GM23338 (cell line): ENCODE measurements at regions not wholly inside any gene's neighbourhood (a gene's known extent, or its start where the extent isn't known, plus 50 kb on each side); places are given as distances from the start of the nearest gene placed in this dataset.

ENCODE experiments used
- ATAC-seq: fragments of 200-7000 bp; cut with Tn5 transposase; 3 replicates; pipeline ENCODE4 v1.9.1; 2020
- DNase-seq: peaks from one replicate; pipeline ENCODE4 v3.0.0-alpha.2; 2015; ENCODE audit warnings: low spot score
- H2AFZ ChIP-seq: fragments of 200-600 bp; sonication (generic); 2 replicates; pipeline ENCODE4 v1.8.0; 2016; ENCODE audit warnings: antibody characterized with exemption, mild to moderate bottlenecking, moderate library complexity
- H3F3A ChIP-seq: fragments of 200-600 bp; sonication (generic); replicated peaks from 2 replicates; pipeline ENCODE4 v1.8.0; 2017; ENCODE audit warnings: antibody characterized with exemption, mixed run types, low read depth
- H3K27ac ChIP-seq: fragments of 200-600 bp; sonication (generic); 2 replicates; pipeline ENCODE4 v1.6.1; 2016; ENCODE audit warnings: low read depth
- H3K27me3 ChIP-seq: fragments of 200-600 bp; sonication (generic); 2 replicates; pipeline ENCODE4 v1.8.0; 2016; ENCODE audit warnings: mild to moderate bottlenecking, mixed run types, moderate library complexity; ENCODE audit not compliant: insufficient read depth
- H3K36me3 ChIP-seq: fragments of 200-600 bp; sonication (generic); 2 replicates; pipeline ENCODE4 v1.8.0; 2016; ENCODE audit warnings: mild to moderate bottlenecking; ENCODE audit not compliant: insufficient read depth
- H3K4me1 ChIP-seq: fragments of 200-600 bp; sonication (generic); 2 replicates; pipeline ENCODE4 v1.8.0; 2016; ENCODE audit warnings: mild to moderate bottlenecking, moderate library complexity; ENCODE audit not compliant: insufficient read depth
- H3K4me2 ChIP-seq: fragments of 200-600 bp; sonication (generic); 2 replicates; pipeline ENCODE4 v1.7.1; 2017; ENCODE audit warnings: mixed run types
- H3K4me3 ChIP-seq: fragments of 200-600 bp; sonication (generic); 2 replicates; pipeline ENCODE4 v1.6.1; 2016; ENCODE audit warnings: mixed run types
- H3K79me2 ChIP-seq: fragments of 200-600 bp; sonication (generic); replicated peaks from 2 replicates; pipeline ENCODE4 v1.8.0; 2017; ENCODE audit warnings: mild to moderate bottlenecking; ENCODE audit not compliant: insufficient read depth
- H3K9me2 ChIP-seq: fragments of 200-600 bp; sonication (generic); 2 replicates; pipeline ENCODE4 v1.8.0; 2017; ENCODE audit not compliant: insufficient read depth
- H4K20me1 ChIP-seq: fragments of 200-600 bp; sonication (generic); replicated peaks from 2 replicates; pipeline ENCODE4 v1.8.0; 2017; ENCODE audit warnings: mild to moderate bottlenecking; ENCODE audit not compliant: insufficient read depth
- H3K27ac Mint-ChIP-seq: 2 replicates; pipeline ENCODE4 v1.8.0; 2020; ENCODE audit warnings: inconsistent platforms, mild to moderate bottlenecking, moderate library complexity, mixed read lengths
- H3K27me3 Mint-ChIP-seq: 3 replicates; pipeline ENCODE4 v1.8.0; 2022; ENCODE audit warnings: low read depth, mild to moderate bottlenecking, moderate library complexity, mixed read lengths, inconsistent platforms; ENCODE audit not compliant: insufficient read depth, poor library complexity
- H3K36me3 Mint-ChIP-seq: 3 replicates; pipeline ENCODE4 v1.8.0; 2021; ENCODE audit warnings: low read depth, mild to moderate bottlenecking, inconsistent platforms, moderate library complexity, mixed read lengths
- H3K4me1 Mint-ChIP-seq: 3 replicates; pipeline ENCODE4 v1.8.0; 2020; ENCODE audit warnings: mild to moderate bottlenecking, inconsistent platforms, mixed read lengths
- H3K4me3 Mint-ChIP-seq: 3 replicates; pipeline ENCODE4 v1.8.0; 2021; ENCODE audit warnings: moderate library complexity, mild to moderate bottlenecking, inconsistent platforms, mixed read lengths
- H3K9me3 Mint-ChIP-seq: 3 replicates; pipeline ENCODE4 v1.8.0; 2020; ENCODE audit warnings: moderate library complexity, mild to moderate bottlenecking, inconsistent platforms, mixed read lengths
- CREB1 ChIP-seq: fragments of 250-450 bp; sonication (Bioruptor Pico); IDR thresholded peaks from 2 replicates; pipeline ENCODE4 v1.5.0; 2020; ENCODE audit warnings: low read depth, mild to moderate bottlenecking, moderate library complexity
- CTCF ChIP-seq, 2 experiments: fragments of 200-600 bp in 1 of 2; sonication (generic) in 1 of 2; conservative IDR thresholded peaks; 2 replicates each; pipeline versions ENCODE4 v1.5.1 to v1.6.1; 2016 to 2017; ENCODE audit warnings: antibody characterized with exemption in 2 of 2, low read depth in 2 of 2, mild to moderate bottlenecking in 2 of 2, moderate library complexity in 1 of 2
- EZH2 ChIP-seq: fragments of 200-600 bp; sonication (generic); IDR thresholded peaks from one replicate; pipeline ENCODE4 v1.8.0; 2017; ENCODE audit warnings: antibody characterized with exemption, mild to moderate bottlenecking, low read depth; ENCODE audit not compliant: unreplicated experiment
- EZH2phosphoT487 ChIP-seq: fragments of 200-600 bp; sonication (generic); IDR thresholded peaks from one replicate; pipeline ENCODE4 v1.8.1; 2018; ENCODE audit warnings: antibody characterized with exemption; ENCODE audit not compliant: unreplicated experiment
- JUNB ChIP-seq: IDR thresholded peaks from one replicate; pipeline ENCODE4 v1.6.1; 2016; ENCODE audit warnings: antibody characterized with exemption; ENCODE audit not compliant: unreplicated experiment
- NANOG ChIP-seq: IDR thresholded peaks from 2 replicates; pipeline ENCODE4 v1.6.1; 2016; ENCODE audit warnings: antibody characterized with exemption, borderline replicate concordance
- POLR2AphosphoS5 ChIP-seq: IDR thresholded peaks from 2 replicates; pipeline ENCODE4 v1.6.1; 2016; ENCODE audit warnings: antibody characterized with exemption, low read depth
- STAT1 ChIP-seq: IDR thresholded peaks from one replicate; pipeline ENCODE4 v1.6.1; 2016; ENCODE audit warnings: antibody characterized with exemption; ENCODE audit not compliant: unreplicated experiment
- ZNF114 ChIP-seq: fragments of 250-450 bp; sonication (Bioruptor Pico); IDR thresholded peaks from 2 replicates; pipeline ENCODE4 v1.5.0; 2020; ENCODE audit warnings: mild to moderate bottlenecking, moderate library complexity
- ZNF331 ChIP-seq: fragments of 250-450 bp; sonication (Bioruptor Pico); IDR thresholded peaks from 2 replicates; pipeline ENCODE4 v1.5.0; 2020; ENCODE audit warnings: low read depth, mild to moderate bottlenecking, moderate library complexity
- ZNF462 ChIP-seq: fragments of 250-450 bp; sonication (Bioruptor Pico); IDR thresholded peaks from 2 replicates; pipeline ENCODE4 v1.5.0; 2020; ENCODE audit warnings: mild to moderate bottlenecking, moderate library complexity
- TF ChIP-seq, protein P1 (sequence below): IDR thresholded peaks from one replicate; pipeline ENCODE4 v1.6.1; 2018; ENCODE audit warnings: antibody characterized with exemption; ENCODE audit not compliant: unreplicated experiment
- TF ChIP-seq, protein P2 (sequence below): IDR thresholded peaks from 2 replicates; pipeline ENCODE4 v1.6.1; 2016; ENCODE audit warnings: antibody characterized with exemption

- no peaks in the 10 kb centered on the region for H3K79me2 ChIP-seq
- no peak overlapping the region for H2AFZ ChIP-seq
- no peaks in the 10 kb centered on the region for H3F3A ChIP-seq
- peaks cover 79% of the 10 kb centered on the region for H3K9me3 Mint-ChIP-seq
- ATAC-seq, result no peak
- H3K9me2 ChIP-seq, result peaks cover 4% of the 10 kb centered on the region; the same call in 1 of the 2 replicates
- H3K4me3 Mint-ChIP-seq, result no peak overlapping the region
- H3K27ac ChIP-seq, result no peak overlapping the region
- DNase-seq, result no peak
- no peak for TF ChIP-seq POLR2AphosphoS5
- TF ChIP-seq STAT1, result no peak
- TF ChIP-seq, protein P1, sequence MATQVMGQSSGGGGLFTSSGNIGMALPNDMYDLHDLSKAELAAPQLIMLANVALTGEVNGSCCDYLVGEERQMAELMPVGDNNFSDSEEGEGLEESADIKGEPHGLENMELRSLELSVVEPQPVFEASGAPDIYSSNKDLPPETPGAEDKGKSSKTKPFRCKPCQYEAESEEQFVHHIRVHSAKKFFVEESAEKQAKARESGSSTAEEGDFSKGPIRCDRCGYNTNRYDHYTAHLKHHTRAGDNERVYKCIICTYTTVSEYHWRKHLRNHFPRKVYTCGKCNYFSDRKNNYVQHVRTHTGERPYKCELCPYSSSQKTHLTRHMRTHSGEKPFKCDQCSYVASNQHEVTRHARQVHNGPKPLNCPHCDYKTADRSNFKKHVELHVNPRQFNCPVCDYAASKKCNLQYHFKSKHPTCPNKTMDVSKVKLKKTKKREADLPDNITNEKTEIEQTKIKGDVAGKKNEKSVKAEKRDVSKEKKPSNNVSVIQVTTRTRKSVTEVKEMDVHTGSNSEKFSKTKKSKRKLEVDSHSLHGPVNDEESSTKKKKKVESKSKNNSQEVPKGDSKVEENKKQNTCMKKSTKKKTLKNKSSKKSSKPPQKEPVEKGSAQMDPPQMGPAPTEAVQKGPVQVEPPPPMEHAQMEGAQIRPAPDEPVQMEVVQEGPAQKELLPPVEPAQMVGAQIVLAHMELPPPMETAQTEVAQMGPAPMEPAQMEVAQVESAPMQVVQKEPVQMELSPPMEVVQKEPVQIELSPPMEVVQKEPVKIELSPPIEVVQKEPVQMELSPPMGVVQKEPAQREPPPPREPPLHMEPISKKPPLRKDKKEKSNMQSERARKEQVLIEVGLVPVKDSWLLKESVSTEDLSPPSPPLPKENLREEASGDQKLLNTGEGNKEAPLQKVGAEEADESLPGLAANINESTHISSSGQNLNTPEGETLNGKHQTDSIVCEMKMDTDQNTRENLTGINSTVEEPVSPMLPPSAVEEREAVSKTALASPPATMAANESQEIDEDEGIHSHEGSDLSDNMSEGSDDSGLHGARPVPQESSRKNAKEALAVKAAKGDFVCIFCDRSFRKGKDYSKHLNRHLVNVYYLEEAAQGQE, result no peak
- TF ChIP-seq EZH2phosphoT487, result no peak
- TF ChIP-seq NANOG, result no peak
- TF ChIP-seq CTCF (conservative IDR thresholded peaks at IDR 0.05; ENCODE audit: low read depth in 2 of 2), result no peak
- TF ChIP-seq JUNB, result no peak
- no peak for TF ChIP-seq CREB1 (CRISPR knock-in tag)
- no peak for TF ChIP-seq EZH2
- TF ChIP-seq, protein P2, sequence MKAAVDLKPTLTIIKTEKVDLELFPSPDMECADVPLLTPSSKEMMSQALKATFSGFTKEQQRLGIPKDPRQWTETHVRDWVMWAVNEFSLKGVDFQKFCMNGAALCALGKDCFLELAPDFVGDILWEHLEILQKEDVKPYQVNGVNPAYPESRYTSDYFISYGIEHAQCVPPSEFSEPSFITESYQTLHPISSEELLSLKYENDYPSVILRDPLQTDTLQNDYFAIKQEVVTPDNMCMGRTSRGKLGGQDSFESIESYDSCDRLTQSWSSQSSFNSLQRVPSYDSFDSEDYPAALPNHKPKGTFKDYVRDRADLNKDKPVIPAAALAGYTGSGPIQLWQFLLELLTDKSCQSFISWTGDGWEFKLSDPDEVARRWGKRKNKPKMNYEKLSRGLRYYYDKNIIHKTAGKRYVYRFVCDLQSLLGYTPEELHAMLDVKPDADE, result no peak
- no peak for TF ChIP-seq ZNF114 (CRISPR knock-in tag)
- no peak for TF ChIP-seq ZNF331 (CRISPR knock-in tag)
- TF ChIP-seq ZNF462 (CRISPR knock-in tag), result no peak
- H3K4me3 ChIP-seq, result no peak overlapping the region
- no peaks in the 10 kb centered on the region for H3K27me3 ChIP-seq
- H3K36me3 Mint-ChIP-seq, result peaks cover 7% of the 10 kb centered on the region; the same call in 2 of the 3 replicates
- H4K20me1 ChIP-seq, result no peaks in the 10 kb centered on the region
- no peak overlapping the region for H3K27ac Mint-ChIP-seq
- H3K4me2 ChIP-seq, result no peak overlapping the region
- no peaks in the 10 kb centered on the region for H3K4me1 ChIP-seq
- H3K27me3 Mint-ChIP-seq, result no peaks in the 10 kb centered on the region
- H3K4me1 Mint-ChIP-seq, result no peaks in the 10 kb centered on the region
- no peaks in the 10 kb centered on the region for H3K36me3 ChIP-seq
Measured at GRCh38 chr2:4256351-4256750, 553.0 kb downstream of the DCDC2C start.
